GM18517 (cell line): ENCODE measurements at regions not wholly inside any gene's neighbourhood (a gene's known extent, or its start where the extent isn't known, plus 50 kb on each side); places are given as distances from the start of the nearest gene placed in this dataset.

Experiments used
- ATAC-seq: cut with Tn5 transposase; IDR thresholded peaks from one replicate; pipeline ENCODE4 v1.9.1; 2021; ENCODE audit warnings: mild to moderate bottlenecking, moderate library complexity; ENCODE audit not compliant: unreplicated experiment

GRCh38 chr18:11553098-11553940 is 56.1 kb upstream of the SLC35G4 start:
- no peak for ATAC-seq

DNA sequence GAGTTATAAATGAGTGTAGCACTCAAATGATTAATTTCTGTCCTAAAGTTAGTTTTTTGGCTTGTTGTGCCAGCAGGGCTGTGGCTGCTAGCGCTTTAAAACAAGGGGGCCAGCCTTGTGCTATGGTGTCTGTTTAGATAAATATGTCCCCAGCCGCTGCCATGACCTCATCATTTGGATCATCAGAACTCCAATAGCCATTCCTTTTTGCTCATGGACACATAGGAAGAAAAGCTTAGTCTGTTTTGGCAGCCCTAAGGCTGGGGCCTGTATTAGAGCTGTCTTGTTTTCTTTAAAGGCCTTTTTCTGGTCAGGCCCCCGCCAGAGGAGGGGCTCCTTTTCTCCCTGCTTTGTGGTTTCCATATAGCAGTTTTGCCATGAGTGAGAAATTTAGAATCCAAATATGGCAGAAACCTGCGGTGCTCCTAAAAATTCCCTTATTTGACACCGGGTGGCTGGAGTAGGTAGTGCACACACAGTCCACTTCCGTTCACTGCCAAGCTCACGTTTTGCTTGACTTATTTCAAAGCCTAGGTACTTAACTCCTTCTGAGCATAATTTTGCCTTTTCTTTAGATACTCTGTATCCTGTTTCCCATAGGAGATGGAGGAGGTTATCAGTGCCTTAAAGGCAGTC is 60.4 kb upstream of the SLC35G4 start:
- ATAC-seq = no peak

DNA sequence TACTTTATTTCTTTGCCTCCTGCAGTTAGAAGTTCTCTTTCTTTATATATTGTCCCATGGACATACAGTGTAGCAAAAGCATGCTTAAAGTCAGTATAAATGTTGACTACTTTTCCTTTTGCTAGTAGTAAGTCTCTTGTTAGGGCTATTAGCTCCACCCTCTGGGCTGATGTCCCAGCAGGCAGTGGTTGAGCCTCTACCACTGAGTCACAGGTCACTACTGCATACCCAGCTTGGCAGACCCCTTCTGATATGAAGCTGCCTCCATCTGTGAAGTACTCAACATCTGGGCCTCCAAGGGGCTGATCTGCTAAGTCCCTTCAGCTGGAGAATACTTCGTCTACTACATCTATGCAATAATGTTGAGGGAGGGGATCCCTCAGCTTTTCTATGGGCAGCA is 61.0 kb upstream of the SLC35G4 start:
- ATAC-seq = no peak

GRCh38 chr18:11544060-11544633 is 65.2 kb upstream of the SLC35G4 start:
- ATAC-seq = no peak

DNA sequence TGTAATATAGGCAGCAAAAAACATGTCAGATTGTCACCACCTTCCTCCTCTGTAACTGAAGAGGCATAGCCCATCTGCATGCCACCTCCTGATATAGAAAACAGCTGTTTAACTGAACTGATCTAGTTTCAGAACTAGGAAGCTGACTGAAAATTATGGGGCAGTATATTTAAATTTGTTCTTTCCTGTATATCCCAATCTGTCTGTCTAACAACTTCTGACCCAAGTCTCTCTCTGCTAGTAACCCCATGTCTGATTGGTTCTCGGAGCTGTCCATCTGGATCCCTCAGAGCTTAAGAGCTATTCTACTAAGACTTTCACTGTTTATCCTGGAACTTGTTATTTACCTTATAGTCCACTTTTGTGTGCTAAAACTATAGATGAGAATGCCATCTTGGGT is 68.2 kb upstream of the SLC35G4 start:
- no peak for ATAC-seq

GRCh38 chr18:11533942-11534496 is 75.4 kb upstream of the SLC35G4 start:
- no peak for ATAC-seq

DNA sequence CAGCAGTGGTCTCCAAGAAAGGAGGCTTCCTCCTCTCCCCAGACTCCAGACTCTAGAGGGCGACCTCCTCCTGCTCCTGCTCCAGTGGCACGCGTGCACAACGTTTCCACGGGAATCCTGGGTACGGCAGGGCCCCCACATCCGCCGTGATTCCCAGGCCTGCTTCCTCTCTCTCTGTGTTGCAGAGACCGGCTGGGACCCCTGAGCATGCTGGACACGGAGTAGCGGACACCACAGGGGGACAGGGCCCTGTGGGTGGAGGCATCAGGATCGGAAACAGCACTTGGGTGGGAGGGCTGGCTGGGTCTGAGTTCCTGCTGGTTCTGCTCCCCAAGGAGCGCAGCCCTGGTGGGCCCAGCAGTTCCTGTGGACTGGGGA is 75.9 kb upstream of the SLC35G4 start:
- no peak for ATAC-seq

DNA sequence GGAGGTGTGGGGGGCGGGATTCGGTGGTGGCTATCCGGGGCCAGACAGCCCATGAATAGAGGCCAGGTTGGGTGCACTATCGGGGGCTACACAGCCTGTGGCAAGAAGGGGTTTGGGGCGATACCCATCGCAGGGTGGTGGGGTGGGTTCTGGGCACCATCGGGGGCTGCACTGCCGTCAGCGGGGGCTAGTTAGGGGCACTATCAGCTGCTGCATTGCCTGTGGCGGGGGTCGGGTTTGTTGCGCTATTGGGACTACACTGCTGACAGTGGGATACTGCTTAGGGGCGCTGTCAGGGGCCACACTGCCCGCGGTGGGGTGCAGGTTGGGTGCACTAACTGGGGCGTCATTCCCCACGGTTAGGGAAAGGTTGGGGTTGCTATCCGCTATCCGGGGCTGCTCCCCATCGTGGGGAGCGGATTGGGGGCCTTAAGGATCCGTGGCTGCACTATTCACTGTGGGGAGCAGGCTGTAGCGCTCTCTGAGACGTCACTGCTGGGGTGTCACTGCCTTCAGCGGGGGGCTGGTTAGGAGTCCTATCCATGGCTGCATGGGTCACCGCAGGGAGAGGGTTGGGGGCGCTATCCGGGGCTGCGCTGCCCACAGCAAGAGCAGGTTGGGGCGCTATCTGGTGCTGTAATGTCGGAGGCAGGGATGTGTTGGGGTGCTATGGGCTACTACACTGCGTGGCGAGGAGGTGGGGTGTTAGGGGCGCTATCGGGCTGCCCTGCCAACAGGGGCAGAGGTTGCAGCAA is 76.5 kb upstream of the SLC35G4 start:
- no peak for ATAC-seq

GRCh38 chr18:11529081-11529480 is 80.3 kb upstream of the SLC35G4 start:
- ATAC-seq = no peak

DNA sequence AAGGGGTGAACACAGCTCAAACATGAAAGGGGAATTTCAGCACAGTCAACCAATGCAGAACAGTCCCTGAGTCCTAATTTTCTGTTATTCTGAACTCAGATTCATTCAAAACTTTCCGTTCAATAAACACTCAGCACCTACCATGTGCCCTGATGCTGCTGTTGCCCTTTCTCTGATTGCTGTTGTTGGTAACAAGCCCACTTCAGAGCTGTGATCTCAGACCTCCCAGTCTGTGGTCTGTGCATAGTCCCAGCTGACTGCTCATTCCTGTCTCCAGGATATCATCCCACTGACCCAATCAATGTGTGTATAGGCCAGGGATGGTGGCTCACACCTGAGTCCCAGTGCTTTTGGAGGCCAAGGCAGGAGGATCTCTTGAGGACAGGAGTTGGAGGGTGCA is 82.7 kb upstream of the SLC35G4 start:
- ATAC-seq = no peak

DNA sequence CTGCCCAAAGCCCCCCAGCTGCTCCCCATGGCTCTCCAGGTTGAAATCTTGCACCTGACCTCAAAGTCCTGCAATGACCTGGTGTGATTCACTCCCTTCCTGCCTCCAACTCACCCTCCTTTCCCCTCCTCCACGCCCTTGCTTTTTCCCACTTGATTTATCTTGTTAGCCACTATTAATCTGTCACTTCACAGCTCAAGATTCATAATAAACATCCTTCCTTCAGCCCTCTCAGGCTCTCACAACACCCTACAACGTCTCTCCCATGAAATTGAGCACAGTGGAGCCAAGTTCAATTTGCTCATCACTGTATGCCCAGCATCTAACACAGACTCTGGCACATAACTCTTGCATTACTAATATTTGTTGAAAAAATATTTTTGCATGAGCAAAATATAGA is 85.6 kb upstream of the SLC35G4 start:
- ATAC-seq = no peak

DNA sequence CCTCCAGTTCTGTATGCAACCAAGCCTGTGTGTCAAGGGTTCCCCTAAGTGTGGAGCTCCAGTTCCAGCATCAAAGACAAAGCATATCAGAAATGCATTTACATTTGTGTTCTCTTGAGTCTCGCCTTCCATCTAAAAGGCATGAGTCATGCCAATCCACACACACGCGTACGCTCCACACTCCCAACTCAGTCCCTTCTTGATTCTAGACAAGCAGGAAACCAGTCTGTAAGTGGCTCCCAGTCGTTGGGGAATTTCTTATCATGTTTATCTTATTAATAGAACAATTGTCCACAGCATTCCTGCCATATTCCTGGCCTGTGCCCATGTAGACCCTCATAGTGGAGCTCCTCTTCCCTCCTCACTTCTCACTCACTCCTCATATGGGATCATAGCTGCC is 86.4 kb upstream of the SLC35G4 start:
- ATAC-seq = no peak

- no peak for ATAC-seq
Measured at GRCh38 chr18:11521853-11522252, 87.5 kb upstream of the SLC35G4 start.

DNA sequence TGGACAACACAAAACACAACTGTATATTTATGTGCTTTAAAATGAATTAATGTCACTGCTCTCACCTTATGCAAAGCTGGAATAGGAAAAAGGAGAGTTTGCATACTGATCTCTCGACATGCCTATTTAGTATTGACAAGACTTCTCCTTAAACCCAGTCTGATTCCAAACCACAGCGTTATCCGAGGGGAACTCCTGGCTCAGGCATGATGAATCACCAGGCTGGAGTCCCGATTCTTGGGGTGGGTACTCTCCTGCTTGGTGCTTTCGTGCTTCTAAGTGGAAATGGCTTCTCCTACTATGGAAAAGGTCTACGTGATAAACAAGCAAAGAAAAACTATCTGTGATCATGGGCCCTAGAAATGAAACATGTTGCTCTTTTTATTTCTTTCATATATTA is 88.9 kb upstream of the SLC35G4 start:
- no peak for ATAC-seq

- peak; percentile 73 for ATAC-seq
Measured at GRCh38 chr18:11518788-11519685, 90.4 kb upstream of the SLC35G4 start.

DNA sequence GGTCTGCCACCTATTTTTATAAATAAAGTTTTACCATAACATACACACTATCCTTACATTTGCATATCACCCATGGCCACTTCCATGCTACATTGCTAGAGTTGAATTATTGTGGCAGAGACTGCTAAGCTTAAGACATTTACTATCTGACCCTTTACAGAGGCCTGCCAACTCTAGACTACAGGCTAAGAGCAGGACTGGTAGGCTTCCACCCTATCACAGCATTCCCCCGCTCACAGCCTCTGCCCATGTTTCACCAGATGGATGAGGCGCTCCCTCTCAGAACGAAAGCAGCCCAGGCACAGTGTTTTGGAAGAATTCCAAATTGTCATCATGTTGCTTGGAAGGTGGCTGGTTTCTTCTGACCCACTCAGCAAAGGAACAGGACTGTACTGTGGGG is 91.7 kb upstream of the SLC35G4 start:
- ATAC-seq = no peak

- ATAC-seq = no peak
Measured at GRCh38 chr18:11516751-11517503, 92.5 kb upstream of the SLC35G4 start.

- ATAC-seq = no peak
Measured at GRCh38 chr18:11514267-11514666, 95.1 kb upstream of the SLC35G4 start.
